Osteocyte (in vitro differentiated cells): ENCODE measurements at regions not wholly inside any gene's neighbourhood (a gene's known extent, or its start where the extent isn't known, plus 50 kb on each side); places are given as distances from the start of the nearest gene placed in this dataset.
"Not testable (repeated sequence)": the region's sequence is repeated elsewhere in the genome, so short reads cannot be mapped to it uniquely, and the experiment has no call there.

Experiments used
- DNase-seq: peaks from one replicate; pipeline ENCODE4 v3.0.0; 2021; ENCODE audit warnings: mixed read lengths; ENCODE audit not compliant: unreplicated experiment; ENCODE audit errors: extremely low spot score
- H3K27ac Mint-ChIP-seq: one replicate; pipeline ENCODE4 v1.8.0; 2021; ENCODE audit warnings: mild to moderate bottlenecking, mixed read lengths; ENCODE audit not compliant: unreplicated experiment
- H3K27me3 Mint-ChIP-seq: one replicate; pipeline ENCODE4 v1.8.0; 2021; ENCODE audit warnings: mixed read lengths; ENCODE audit not compliant: unreplicated experiment
- H3K36me3 Mint-ChIP-seq: one replicate; pipeline ENCODE4 v1.8.0; 2021; ENCODE audit warnings: mixed read lengths; ENCODE audit not compliant: unreplicated experiment
- H3K4me1 Mint-ChIP-seq: one replicate; pipeline ENCODE4 v1.8.0; 2021; ENCODE audit warnings: mixed read lengths; ENCODE audit not compliant: unreplicated experiment
- H3K4me3 Mint-ChIP-seq: one replicate; pipeline ENCODE4 v1.8.0; 2021; ENCODE audit warnings: mild to moderate bottlenecking, moderate library complexity, mixed read lengths; ENCODE audit not compliant: unreplicated experiment
- H3K9me3 Mint-ChIP-seq: one replicate; pipeline ENCODE4 v1.8.0; 2021; ENCODE audit warnings: mixed read lengths; ENCODE audit not compliant: unreplicated experiment
- CTCF ChIP-seq: fragments of 200-600 bp; sonication (generic); IDR thresholded peaks from 2 replicates; pipeline ENCODE4 v1.5.0; 2021; ENCODE audit warnings: antibody characterized with exemption, mild to moderate bottlenecking, moderate library complexity

GRCh38 chr13:60229708-60230272 is 66.1 kb upstream of the DIAPH3 start:
- H3K36me3 Mint-ChIP-seq: no peaks in the 10 kb centered on the region
- no peak overlapping the region for H3K27ac Mint-ChIP-seq
- TF ChIP-seq CTCF: no peak
- H3K27me3 Mint-ChIP-seq: peaks cover 16% of the 10 kb centered on the region
- H3K4me1 Mint-ChIP-seq: peaks cover 13% of the 10 kb centered on the region
- no peak for DNase-seq
- H3K4me3 Mint-ChIP-seq: no peak overlapping the region
- H3K9me3 Mint-ChIP-seq: no peaks in the 10 kb centered on the region

- no peak overlapping the region for H3K27ac Mint-ChIP-seq
- no peak overlapping the region for H3K4me3 Mint-ChIP-seq
These were observed 66.9 kb upstream of the DIAPH3 start for GRCh38 chr13:60230593-60230992.

GRCh38 chr13:60242043-60242595 is 78.4 kb upstream of the DIAPH3 start:
- no peak for TF ChIP-seq CTCF
- Mint-ChIP-seq H3K36me3 (no peaks in the 10 kb centered on the region), H3K27ac (no peak overlapping the region), H3K9me3 (no peaks in the 10 kb centered on the region), H3K4me3 (no peak overlapping the region), H3K27me3 (peaks cover 44% of the 10 kb centered on the region), H3K4me1 (no peaks in the 10 kb centered on the region)
- no peak for DNase-seq

More at GRCh38 chr13:60230593-60230992, 66.9 kb upstream of the DIAPH3 start:
- TF ChIP-seq CTCF: no peak
- no peaks in the 10 kb centered on the region for H3K9me3 Mint-ChIP-seq
- DNase-seq: no peak
- H3K36me3 Mint-ChIP-seq: no peaks in the 10 kb centered on the region
- peaks cover 17% of the 10 kb centered on the region for H3K27me3 Mint-ChIP-seq
- peaks cover 13% of the 10 kb centered on the region for H3K4me1 Mint-ChIP-seq

GRCh38 chr13:60244381-60244780 is 80.7 kb upstream of the DIAPH3 start:
- no peak for TF ChIP-seq CTCF
- no peaks in the 10 kb centered on the region for H3K4me1 Mint-ChIP-seq
- DNase-seq: no peak
- H3K9me3 Mint-ChIP-seq: no peaks in the 10 kb centered on the region
- H3K27ac Mint-ChIP-seq: no peak overlapping the region
- peaks cover 39% of the 10 kb centered on the region for H3K27me3 Mint-ChIP-seq
- no peaks in the 10 kb centered on the region for H3K36me3 Mint-ChIP-seq
- H3K4me3 Mint-ChIP-seq: no peak overlapping the region

- H3K4me1 Mint-ChIP-seq, H3K4me3 Mint-ChIP-seq, H3K27me3 Mint-ChIP-seq, H3K9me3 Mint-ChIP-seq, H3K27ac Mint-ChIP-seq, DNase-seq, H3K36me3 Mint-ChIP-seq: not testable (repeated sequence)
These were observed 87.7 kb upstream of the DIAPH3 start for GRCh38 chr13:60251419-60251818.
